Kidney epithelial cell (primary cell): ENCODE measurements at regions not wholly inside any gene's neighbourhood (a gene's known extent, or its start where the extent isn't known, plus 50 kb on each side); places are given as distances from the start of the nearest gene placed in this dataset.

Source experiments
- DNase-seq: peaks from one replicate; pipeline ENCODE4 v3.0.0-alpha.2; 2010; ENCODE audit warnings: low read depth
- H3K27me3 ChIP-seq: 2 replicates; pipeline ENCODE4 v1.6.0; 2011; ENCODE audit warnings: low read length; ENCODE audit not compliant: control insufficient read depth, insufficient read depth
- H3K36me3 ChIP-seq: 2 replicates; pipeline ENCODE4 v1.5.1; 2011; ENCODE audit warnings: low read length; ENCODE audit not compliant: control insufficient read depth, insufficient read depth
- H3K4me3 ChIP-seq: 2 replicates; pipeline ENCODE4 v1.5.1; 2011; ENCODE audit warnings: low read depth, mild to moderate bottlenecking, control low read depth, low read length
- CTCF ChIP-seq: IDR thresholded peaks from 2 replicates; pipeline ENCODE4 v1.5.1; 2011; ENCODE audit warnings: mild to moderate bottlenecking, moderate library complexity, low read length, control low read depth, inconsistent platforms; ENCODE audit not compliant: insufficient read depth, poor library complexity, severe bottlenecking

GRCh38 chr11:69572861-69573260, 68.1 kb upstream of the CCND1 start:
- Histone ChIP-seq H3K36me3 (no peaks in the 10 kb centered on the region), H3K4me3 (no peak overlapping the region), H3K27me3 (peaks cover 2% of the 10 kb centered on the region)
- no peak for TF ChIP-seq CTCF
- DNase-seq, result no peak

- no peaks in the 10 kb centered on the region for H3K36me3 ChIP-seq
- H3K27me3 ChIP-seq, result peaks cover 2% of the 10 kb centered on the region
- H3K4me3 ChIP-seq, result no peak overlapping the region
- no peak for DNase-seq
- no peak for TF ChIP-seq CTCF
These were observed 67.0 kb upstream of the CCND1 start for GRCh38 chr11:69573761-69574607.

GRCh38 chr11:69574608-69575255, 66.2 kb upstream of the CCND1 start:
- no peak for TF ChIP-seq CTCF
- H3K36me3 ChIP-seq, result no peaks in the 10 kb centered on the region
- no peak for DNase-seq
- H3K27me3 ChIP-seq, result peaks cover 2% of the 10 kb centered on the region
- no peak overlapping the region for H3K4me3 ChIP-seq

GRCh38 chr11:69575296-69576068, 65.5 kb upstream of the CCND1 start:
- H3K4me3 ChIP-seq, result no peak overlapping the region
- no peaks in the 10 kb centered on the region for H3K36me3 ChIP-seq
- no peak for TF ChIP-seq CTCF
- DNase-seq, result no peak
- peaks cover 2% of the 10 kb centered on the region for H3K27me3 ChIP-seq

- no peak for DNase-seq
- H3K36me3 ChIP-seq, result no peaks in the 10 kb centered on the region
- H3K27me3 ChIP-seq, result peaks cover 2% of the 10 kb centered on the region
- no peak for TF ChIP-seq CTCF
- H3K4me3 ChIP-seq, result no peak overlapping the region
These were observed 64.7 kb upstream of the CCND1 start for GRCh38 chr11:69576069-69576782.
